IPS DF 4.7 (cell line): ENCODE measurements at regions not wholly inside any gene's neighbourhood (a gene's known extent, or its start where the extent isn't known, plus 50 kb on each side); places are given as distances from the start of the nearest gene placed in this dataset.

Experiments used
- DNase-seq: peaks from one replicate; pipeline ENCODE4 v3.0.0-alpha.2; 2013; ENCODE audit warnings: low spot score; ENCODE audit errors: extremely low read depth

- DNase-seq = no peak
Measured at GRCh38 chr4:20302336-20302735, 50.6 kb downstream of the SLIT2 start.

DNA sequence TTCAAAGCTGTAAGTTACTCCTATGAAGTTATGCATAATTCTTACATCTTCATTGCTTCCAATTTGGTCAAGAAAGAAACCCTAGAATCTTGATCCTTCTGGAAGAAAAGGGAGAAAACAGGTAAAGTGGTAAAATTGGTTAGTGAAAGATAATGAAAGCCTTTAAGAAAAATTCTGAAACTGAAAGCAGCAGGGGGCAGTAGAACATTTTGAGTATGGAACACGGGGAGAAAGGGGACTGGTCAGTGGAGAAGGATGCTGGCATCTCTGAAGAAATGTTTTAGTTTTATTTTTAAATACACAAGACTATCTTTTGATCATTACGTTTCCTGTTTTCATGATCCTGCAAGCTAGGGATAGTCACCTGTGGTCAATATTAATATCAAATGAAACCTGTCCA, 54.3 kb downstream of the SLIT2 start:
- no peak for DNase-seq

DNA sequence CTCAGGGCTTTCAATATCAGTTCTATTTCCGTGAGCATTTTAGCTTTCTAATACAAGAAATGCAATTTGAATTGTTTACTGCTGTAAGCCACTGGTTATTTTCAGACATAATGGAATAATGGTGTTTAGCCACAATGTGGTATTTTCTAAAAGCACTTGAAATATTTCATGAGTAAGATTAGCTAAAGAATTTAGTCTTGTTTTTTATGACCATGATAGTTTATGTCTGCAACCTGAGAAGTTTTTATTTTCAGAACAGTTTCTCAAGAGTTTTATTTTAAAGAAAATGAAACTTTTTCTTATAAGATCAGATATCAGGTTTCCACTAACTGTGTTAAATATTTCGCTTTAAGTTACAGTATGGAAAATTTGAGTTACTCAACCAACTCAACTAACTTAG, 60.2 kb downstream of the SLIT2 start:
- DNase-seq = no peak

GRCh38 chr4:20313237-20314030, 61.7 kb downstream of the SLIT2 start:
- DNase-seq = peak; percentile 38

DNA sequence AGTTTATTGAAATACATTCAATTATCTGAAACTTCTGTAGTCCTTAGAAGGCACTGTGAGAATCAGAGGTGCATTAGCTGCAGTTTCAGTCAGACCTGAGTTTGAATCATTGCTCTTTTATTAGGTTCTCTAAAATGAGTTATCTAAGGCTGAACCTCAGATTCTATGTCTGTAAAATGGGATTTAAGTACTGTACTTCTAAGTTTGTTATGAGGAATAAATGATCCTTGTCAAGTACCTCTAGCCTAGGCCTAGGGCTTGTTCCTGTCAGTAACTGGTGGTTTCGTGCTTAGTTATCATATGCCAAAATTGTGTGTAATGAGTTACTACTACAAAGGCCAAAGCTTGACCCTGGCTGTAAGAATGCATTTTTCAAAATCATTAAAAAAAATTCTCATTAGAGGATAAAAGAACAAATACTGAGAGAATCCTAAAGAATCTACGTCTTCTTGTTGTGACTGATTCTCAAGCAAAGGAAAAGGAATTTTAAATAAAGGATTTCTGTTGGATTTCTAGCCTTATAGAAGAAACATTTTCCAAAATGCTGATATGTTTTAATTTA, 65.8 kb downstream of the SLIT2 start:
- DNase-seq = no peak

DNA sequence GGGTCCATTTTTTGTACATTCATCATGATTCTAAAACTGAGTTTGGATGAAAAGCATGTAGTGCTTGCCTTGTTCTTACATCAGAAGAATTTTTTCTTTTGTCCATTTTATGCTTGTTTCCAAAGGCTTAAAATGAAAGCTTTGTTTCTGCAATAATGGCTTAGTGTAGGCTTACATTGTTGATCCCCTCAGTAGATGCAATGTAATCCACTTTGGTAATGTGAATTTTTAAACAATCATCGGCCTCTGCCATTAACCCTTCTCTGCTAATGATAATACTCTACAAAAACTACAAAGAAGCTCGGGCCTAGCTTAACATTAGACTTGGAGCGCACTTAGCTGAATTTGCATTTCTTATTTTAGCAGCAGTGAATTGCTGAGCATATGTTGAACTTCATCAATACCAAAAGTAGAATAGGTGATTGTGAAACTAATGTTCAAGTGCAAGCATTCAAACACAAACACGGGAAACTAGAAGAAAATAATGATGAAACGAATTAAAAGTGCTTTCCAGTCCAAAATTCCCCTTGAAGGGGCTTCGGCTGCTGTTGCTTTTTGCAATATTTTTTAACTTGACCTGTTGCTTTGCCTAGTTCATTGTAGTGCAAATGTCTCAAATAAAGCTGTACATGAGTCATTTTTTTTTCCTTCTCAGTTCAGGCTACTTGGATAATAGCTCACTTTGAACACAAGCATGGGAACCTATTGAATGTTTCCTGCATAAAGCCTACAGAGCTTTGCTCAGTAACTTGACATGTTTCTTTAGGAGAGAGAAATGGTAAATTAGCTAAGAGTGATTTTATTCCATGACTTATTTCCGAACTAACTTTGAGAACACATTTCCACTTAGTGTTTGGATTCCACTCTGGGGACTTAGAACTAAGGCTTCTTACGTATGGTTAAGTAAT, 66.5 kb downstream of the SLIT2 start:
- no peak for DNase-seq

- DNase-seq = no peak
Measured at GRCh38 chr4:20318909-20319277, 67.2 kb downstream of the SLIT2 start.

DNA sequence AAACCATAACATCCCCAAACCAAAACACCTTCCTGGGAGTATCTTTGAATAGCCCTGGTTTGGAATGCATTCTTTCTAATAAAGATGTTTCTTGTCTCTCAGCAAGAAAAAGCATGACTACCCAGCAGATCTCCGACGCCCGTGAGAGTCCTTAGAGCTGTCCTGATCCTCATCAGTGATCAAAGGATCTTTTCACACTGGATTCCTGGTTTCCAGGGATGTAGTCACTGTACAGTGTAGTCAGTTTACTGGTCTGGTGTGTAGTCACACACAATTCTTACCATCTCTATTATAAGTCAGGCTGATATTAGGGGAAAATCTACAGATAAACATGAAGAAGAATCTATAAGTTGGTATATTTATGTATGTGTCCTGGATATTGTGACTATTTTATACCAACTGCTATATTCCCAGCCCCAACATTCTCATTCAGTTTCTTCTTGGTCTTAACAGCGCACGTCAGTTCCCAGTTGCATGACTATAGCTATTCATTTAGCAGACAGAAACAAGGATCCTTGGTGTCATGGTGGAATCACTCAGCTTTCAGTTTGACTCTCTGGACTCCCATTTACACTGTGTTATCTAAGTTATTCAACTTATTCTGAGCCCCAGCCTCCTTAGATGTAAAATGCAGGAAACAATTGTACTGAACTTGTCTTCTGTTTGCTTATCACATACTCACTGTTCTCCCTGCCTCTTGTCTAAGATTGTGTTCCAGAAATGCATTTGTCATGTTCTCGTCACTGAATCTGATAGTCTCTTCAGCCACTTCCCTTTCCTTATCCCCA, 68.3 kb downstream of the SLIT2 start:
- no peak for DNase-seq

GRCh38 chr4:20323991-20324390, 72.3 kb downstream of the SLIT2 start:
- no peak for DNase-seq

DNA sequence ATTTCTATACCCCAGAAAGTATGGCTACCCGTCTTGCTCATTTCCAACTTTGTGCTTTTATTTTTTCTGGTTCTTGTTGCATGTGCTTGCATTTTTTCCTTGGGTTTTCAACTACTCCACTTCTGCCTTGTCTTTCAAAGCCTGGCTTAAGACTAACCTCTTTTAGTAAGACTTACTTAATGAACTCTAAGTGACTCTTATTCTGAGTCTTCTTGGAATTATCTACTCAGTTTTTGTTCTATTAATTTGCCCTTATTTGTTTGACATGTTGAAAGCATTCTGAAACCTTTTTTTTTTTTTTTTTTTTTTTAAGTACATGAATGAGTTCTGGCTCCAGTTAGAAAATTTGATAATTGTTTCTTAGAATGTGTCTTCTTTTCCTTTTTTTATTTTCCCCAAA, 74.8 kb downstream of the SLIT2 start:
- DNase-seq = no peak

- no peak for DNase-seq
Measured at GRCh38 chr4:20326977-20327376, 75.3 kb downstream of the SLIT2 start.

DNA sequence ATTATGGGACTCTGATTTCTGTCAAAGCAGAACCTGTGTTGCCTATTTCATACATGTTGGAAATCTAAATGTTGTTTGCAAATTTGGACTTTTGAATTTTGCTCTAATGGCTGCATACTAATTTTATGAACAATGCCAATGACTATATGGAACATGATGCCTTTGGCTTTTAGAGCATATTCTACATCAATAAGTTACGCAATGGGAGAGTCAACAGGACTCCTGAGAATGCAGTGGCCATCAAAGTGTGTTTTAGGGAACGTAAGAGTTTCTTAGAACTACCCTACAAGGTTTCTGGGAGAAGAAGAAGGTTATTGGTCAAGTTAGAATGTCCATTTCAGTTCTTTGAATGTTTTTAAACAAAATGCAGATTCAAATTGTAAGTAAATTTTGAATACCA, 76.1 kb downstream of the SLIT2 start:
- no peak for DNase-seq

GRCh38 chr4:20331642-20332041, 79.9 kb downstream of the SLIT2 start:
- no peak for DNase-seq

DNA sequence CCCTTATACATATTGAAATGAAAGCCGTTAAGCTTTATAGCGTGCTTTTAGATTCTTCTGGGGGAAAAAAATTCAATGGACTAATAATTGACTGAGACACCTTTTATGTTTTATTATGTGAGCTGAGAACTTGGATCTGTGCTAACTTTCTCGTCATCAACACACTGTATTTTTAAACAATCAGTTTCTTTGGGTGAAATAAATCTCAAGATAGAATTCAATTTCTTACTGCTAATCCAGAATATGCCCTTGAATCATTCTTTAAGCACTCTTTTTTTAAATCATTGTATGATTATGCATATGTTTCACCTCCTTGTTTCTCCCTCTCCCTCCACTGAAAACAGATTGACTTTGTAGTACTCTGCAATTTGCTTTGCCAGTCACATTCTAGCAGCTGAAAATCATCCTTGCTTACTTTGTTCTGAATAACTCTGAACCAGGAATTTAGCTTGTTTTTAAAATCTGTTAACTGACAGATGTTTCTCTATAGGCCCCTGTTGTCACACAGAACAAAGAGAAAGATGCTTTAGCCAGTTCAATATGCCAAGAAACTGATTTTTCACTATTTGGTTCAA, 81.5 kb downstream of the SLIT2 start:
- DNase-seq = no peak

DNA sequence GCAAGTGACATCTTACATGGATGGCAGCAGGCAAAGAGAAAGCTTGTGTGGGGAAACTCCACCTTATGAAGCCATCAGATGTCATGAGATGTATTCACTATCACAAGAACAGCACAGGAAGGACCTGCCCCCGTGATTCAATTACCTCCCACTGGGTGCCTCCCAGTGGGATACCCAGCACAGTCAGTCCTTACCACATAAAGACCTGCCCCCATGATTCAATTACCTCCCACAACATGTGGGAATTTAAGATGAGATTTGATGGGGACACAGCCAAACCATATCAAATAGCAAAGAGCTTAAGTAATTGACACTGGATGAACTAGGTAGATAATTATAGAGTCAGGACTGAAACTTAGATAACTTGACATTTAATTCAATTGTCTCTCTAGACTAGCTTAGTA, 85.6 kb downstream of the SLIT2 start:
- DNase-seq = no peak

GRCh38 chr4:20338841-20339240, 87.1 kb downstream of the SLIT2 start:
- DNase-seq = no peak

DNA sequence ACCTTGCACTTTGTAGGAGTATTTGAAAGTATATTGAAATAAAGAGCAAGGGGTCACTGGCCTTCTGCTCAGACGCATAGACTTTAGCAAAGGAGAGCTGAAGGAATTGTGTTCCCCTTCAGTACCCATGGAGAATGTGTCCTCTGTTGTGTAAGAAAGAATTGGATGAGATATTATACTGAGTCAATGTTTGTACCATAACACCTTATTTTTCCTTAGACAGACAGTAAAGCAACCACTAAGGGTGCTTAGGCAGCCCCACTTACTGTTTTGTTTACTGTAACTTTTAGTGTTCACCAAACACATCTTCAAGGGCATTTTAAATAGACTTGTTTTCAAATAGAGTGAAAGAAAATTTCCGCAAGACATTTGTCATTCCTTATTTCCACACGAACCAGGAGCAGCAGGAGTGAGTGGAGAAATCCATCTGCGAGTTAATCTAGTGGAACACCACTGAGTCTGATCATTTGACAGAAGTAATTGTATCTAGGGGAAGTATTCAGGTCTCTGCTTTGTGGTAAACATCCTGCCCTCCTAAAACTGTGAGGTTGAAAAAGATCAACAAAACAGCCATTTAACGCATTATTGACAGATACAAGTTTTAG, 89.5 kb downstream of the SLIT2 start:
- no peak for DNase-seq

DNA sequence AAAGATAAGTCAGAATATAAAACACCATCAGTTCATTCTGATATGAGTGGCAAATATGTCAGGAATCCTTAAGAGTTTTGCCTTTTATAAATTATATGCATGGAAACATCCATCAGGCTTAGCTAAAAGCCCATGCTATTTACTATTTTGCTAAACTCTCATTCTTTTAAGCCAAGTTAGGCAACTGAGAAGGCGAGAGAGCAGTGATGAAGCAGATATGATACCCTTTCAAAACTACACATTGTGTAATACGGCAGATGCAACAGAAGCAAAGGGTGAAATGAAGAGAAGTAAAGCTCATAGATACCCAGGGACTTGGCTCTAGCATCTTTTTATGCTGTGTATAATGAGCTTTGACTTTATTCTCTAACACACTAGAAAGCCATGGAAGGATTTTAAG, 95.8 kb downstream of the SLIT2 start:
- no peak for DNase-seq

DNA sequence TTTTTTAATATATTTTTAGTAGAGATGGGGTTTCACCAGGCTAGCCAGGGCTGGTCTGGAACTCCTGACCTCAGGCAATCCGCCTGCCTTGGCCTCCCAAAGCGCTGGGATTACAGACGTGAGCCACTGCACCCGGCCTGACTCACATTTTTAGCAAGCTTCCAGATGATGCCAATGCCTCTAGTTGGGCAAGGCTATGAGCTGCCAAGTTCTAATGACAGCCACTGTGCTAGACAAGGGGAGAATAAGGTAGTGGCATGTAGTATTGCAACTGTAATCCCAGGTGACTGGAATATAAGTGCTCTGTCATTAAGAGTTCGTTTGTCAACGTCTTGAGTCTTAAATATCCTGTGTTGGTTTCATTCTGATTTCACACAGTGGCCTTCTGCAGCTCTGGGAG, 96.7 kb downstream of the SLIT2 start:
- no peak for DNase-seq

DNA sequence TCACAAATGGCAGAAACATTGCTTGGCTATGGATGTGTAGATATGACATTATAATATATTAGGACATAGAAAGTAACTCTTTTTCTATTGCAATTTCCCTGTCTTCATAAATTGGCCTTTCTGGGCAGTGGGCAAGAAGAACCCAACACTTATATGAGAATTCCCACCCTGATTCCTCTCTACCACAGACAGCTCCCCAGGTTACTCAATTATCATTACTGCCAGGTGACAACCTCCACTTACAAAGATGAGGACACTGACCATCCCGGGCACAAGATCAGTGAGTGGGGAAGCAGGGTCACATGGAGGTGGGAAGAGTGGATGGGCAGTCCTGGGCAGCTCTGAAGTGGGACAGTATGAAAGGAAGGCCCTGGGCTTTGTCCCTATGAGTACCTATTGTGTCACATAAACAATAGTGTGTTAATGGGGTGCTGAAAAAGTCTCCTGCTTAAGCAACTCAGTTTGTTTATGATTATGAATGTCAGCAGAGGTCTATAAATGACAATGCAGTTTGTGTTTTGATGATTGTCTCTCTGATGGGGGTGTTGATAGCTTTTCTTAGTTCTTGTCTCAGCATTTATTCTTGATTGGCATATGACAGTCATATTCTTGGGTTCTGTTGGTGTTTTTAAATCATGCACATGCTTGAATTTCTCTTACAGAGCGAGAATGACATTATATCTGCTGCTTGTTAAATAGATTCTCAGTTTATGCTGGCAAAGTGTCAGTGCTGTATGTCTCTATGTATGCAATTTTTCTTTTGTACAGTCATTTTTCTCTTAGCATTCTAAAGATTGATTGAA, 99.9 kb downstream of the SLIT2 start:
- DNase-seq = no peak
